Activated CD8-positive, alpha-beta memory T cell treated with anti-CD3 and anti-CD28 coated beads, Interleukin-2, amount 50 U/mL, for 1 hour (primary cell): ENCODE measurements at regions not wholly inside any gene's neighbourhood (a gene's known extent, or its start where the extent isn't known, plus 50 kb on each side); places are given as distances from the start of the nearest gene placed in this dataset.

ENCODE experiments used
- DNase-seq: peaks from one replicate; pipeline ENCODE4 v3.0.0-alpha.2; 2020; ENCODE audit errors: extremely low read depth

GRCh38 chr15:39176030-39176429 is 404.8 kb upstream of the THBS1 start:
- no peak for DNase-seq

GRCh38 chr15:39177561-39177960 is 403.3 kb upstream of the THBS1 start:
- DNase-seq: no peak

GRCh38 chr15:39180030-39180429 is 400.8 kb upstream of the THBS1 start:
- no peak for DNase-seq

- DNase-seq: no peak
Measured at GRCh38 chr15:39180483-39180933, 400.4 kb upstream of the THBS1 start.

GRCh38 chr15:39181056-39181747 is 399.7 kb upstream of the THBS1 start:
- DNase-seq: no peak

GRCh38 chr15:39181940-39182339 is 398.9 kb upstream of the THBS1 start:
- DNase-seq: no peak

GRCh38 chr15:39183164-39183881 is 397.6 kb upstream of the THBS1 start:
- DNase-seq: no peak

GRCh38 chr15:39184701-39185390 is 396.0 kb upstream of the THBS1 start:
- no peak for DNase-seq

GRCh38 chr15:39188314-39188713 is 392.6 kb upstream of the THBS1 start:
- DNase-seq: no peak

- no peak for DNase-seq
Measured at GRCh38 chr15:39188930-39189329, 391.9 kb upstream of the THBS1 start.

GRCh38 chr15:39191871-39192291 is 389.0 kb upstream of the THBS1 start:
- no peak for DNase-seq

GRCh38 chr15:39192351-39192750 is 388.5 kb upstream of the THBS1 start:
- no peak for DNase-seq

- DNase-seq: no peak
Measured at GRCh38 chr15:39192979-39193560, 387.8 kb upstream of the THBS1 start.

GRCh38 chr15:39193611-39194010 is 387.3 kb upstream of the THBS1 start:
- DNase-seq: no peak

GRCh38 chr15:39194106-39194830 is 386.6 kb upstream of the THBS1 start:
- DNase-seq: no peak

GRCh38 chr15:39195961-39196486 is 384.9 kb upstream of the THBS1 start:
- no peak for DNase-seq

GRCh38 chr15:39198044-39199000 is 382.6 kb upstream of the THBS1 start:
- no peak for DNase-seq

- DNase-seq: no peak
Measured at GRCh38 chr15:39199076-39199475, 381.8 kb upstream of the THBS1 start.

- no peak for DNase-seq
Measured at GRCh38 chr15:39200586-39200985, 380.3 kb upstream of the THBS1 start.

- no peak for DNase-seq
Measured at GRCh38 chr15:39202641-39203040, 378.2 kb upstream of the THBS1 start.
